Right ventricle myocardium inferior (tissue), 1 donor: ENCODE measurements at regions not wholly inside any gene's neighbourhood (a gene's known extent, or its start where the extent isn't known, plus 50 kb on each side); places are given as distances from the start of the nearest gene placed in this dataset.

Experiments used
- ATAC-seq: fragments of 200-7000 bp; cut with Tn5 transposase; one replicate; pipeline ENCODE4 v1.9.1; 2020; ENCODE audit warnings: mild to moderate bottlenecking, moderate library complexity
- DNase-seq: peaks from one replicate; pipeline ENCODE4 v3.0.0; 2021; ENCODE audit errors: missing footprints
- intact Hi-C: fragments of 100-400 bp; cut with DNase I; formaldehyde crosslinking; loops from one replicate; pipeline ENCODE4 v1.11.0; 2022
- donor health status: DM: no; HTN: yes; CAD: no; lungs with severe emphysema.

DNA sequence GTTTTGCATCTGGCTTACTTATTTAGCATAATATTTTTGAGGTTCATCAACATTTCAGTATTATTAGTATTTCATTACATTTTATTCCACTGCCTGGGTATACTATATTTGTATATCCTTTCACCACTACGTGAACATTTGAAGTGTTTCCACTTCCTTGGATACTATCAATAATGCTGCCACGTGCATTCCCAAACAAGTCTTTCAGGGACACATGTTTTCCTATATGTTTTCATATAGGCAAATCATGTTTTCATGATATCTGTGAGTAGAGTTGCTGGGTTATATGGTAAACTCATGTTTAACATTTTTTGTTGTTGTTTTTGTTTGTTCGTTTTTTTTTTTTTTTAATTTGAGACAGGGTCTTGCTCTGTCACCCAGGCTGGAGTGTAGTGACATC lies 380.1 kb downstream of the OMA1 start:
- DNase-seq, result no peak
- intact Hi-C loops, result no loop called here
- no peak for ATAC-seq

DNA sequence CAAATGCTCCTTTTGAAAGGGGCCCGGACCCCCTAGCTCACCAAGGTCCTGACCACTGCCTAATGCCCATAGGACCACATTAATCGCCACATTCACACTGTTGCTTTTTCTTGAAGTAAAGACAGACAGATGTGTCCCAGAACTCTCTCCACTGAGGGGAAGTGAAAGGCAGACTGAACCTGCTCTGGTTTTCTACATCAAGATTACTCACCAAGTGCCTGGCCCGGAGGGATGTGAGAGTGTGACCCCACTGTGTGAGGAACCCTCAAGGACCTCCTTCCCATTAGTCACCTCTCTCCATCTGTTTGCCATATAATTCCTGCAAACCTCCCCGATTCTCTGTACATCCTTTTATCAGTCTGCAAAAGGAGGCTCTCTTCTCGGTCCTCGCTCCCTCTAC lies 381.5 kb downstream of the OMA1 start:
- ATAC-seq (no peak), DNase-seq (no peak)
- intact Hi-C loops, result no loop called here

GRCh38 chr1:58162952-58163550 lies 383.5 kb downstream of the OMA1 start:
- ATAC-seq (peak; percentile 84), DNase-seq (peak; percentile 60)
- intact Hi-C loops, result no loop called here

DNA sequence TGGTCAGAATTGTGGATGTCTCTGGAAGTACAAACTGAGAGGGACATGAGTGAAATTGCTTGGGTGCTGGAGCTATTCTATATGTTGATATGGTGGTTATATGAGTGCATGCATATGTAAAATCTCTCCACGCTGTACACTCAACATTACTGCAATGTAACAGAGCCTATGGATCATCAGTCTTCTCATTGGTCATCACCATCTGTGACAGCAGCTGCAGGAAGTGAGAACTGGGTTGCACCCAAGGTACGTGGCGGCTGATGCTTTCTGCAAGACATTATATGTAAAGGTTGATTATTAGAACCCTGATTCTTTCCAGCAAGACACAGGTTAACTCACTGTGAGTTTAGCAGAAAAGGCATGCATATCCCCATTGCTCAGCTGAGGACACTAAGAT lies 387.1 kb downstream of the OMA1 start:
- intact Hi-C loops, result loop anchor here (10.0 kb wide), 2 partner anchors 435 to 1325 kb away; no protein-coding TSS in a partner anchor
- ATAC-seq (no peak), DNase-seq (no peak)

GRCh38 chr1:58158506-58159433 lies 387.8 kb downstream of the OMA1 start:
- ATAC-seq, result no peak
- no peak for DNase-seq
- intact Hi-C loops, result loop anchor here (10.0 kb wide), 2 partner anchors 434 to 1324 kb away; no protein-coding TSS in a partner anchor

DNA sequence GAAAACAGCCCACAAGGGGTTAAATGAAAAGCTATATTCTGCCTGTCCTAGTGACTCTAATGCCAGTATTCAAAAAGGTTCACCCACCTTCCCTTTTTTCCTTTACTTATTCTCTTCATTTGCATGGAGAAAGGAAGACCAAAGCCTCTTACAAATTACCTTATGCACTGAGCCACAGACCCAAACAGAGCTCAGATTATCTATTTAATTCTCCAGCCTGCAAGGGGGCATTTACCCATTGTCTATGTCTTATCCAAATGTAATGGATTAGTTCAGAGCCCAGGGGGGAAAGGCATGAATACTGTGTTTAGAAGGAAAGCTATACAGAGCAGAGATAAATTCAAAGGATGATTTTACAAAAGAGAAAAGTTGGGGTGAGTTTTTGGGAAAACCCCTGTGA lies 388.5 kb downstream of the OMA1 start:
- intact Hi-C loops, result loop anchor here (10.0 kb wide), 2 partner anchors 433 to 1323 kb away; no protein-coding TSS in a partner anchor
- ATAC-seq (no peak), DNase-seq (no peak)

DNA sequence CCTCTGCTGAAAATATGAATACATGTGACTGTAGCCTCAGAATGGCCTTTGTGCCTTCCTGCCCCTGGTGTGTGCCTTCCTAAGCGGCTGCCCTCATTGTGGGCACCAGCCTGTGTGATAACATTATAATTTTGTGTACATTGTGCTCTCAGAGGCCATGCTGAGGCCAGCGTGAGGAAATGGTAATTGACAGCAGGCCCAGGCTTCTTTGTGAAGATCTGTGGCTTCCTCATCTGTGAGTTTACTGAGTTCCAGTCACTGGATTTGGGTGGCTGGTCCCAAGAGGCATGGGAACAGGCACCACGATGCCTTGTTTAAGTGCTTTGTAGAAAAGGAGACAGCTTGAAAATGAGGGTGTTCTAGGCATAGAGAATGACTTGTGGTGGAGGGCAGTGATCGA lies 389.3 kb downstream of the OMA1 start:
- intact Hi-C loops, result loop anchor here (10.0 kb wide), 2 partner anchors 432 to 1322 kb away; no protein-coding TSS in a partner anchor
- ATAC-seq, result no peak
- no peak for DNase-seq

GRCh38 chr1:58156831-58157230 lies 389.7 kb downstream of the OMA1 start:
- intact Hi-C loops, result loop anchor here (10.0 kb wide), 2 partner anchors 432 to 1322 kb away; no protein-coding TSS in a partner anchor
- DNase-seq, result no peak
- no peak for ATAC-seq

- intact Hi-C loops, result loop anchor here (10.0 kb wide), 2 partner anchors 431 to 1321 kb away; no protein-coding TSS in a partner anchor
- ATAC-seq, result no peak
- DNase-seq, result no peak
Measured at GRCh38 chr1:58156124-58156468, 390.4 kb downstream of the OMA1 start.

DNA sequence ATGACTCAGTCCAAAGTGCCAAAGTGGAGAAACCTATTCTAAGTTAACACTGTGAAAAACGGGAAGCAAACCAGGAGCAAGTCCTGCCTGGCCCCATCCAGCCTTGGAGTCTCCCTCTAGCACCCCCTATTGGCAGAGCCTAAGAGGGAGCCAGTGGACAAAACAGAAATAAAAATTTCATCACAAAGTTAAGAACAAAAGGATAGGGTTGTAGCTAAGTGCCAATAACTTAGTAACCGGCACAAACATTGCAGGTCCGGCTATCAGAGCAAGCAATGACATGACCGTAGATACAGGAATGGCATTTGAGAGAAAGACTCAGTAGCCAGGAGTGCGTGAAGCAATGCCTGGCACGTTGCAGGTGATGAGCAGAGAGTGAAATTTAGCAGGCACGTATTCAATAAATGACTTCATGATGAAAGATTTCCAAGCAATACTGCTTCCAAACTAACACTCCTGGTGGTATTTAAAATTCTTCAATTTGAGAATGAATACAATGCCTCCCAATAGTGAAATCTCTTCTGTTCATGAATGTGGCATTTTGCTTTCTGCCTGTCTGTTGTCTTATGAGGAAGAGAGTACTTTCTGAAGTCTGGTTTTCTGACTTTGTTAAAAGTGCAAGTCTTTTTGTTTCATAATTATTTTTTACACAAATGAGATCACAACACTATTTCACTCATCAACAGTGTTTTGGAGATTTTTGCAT lies 391.0 kb downstream of the OMA1 start:
- intact Hi-C loops, result loop anchor here (10.0 kb wide), 2 partner anchors 431 to 1321 kb away; no protein-coding TSS in a partner anchor
- peak; percentile 89 for ATAC-seq
- peak; percentile 63 for DNase-seq

DNA sequence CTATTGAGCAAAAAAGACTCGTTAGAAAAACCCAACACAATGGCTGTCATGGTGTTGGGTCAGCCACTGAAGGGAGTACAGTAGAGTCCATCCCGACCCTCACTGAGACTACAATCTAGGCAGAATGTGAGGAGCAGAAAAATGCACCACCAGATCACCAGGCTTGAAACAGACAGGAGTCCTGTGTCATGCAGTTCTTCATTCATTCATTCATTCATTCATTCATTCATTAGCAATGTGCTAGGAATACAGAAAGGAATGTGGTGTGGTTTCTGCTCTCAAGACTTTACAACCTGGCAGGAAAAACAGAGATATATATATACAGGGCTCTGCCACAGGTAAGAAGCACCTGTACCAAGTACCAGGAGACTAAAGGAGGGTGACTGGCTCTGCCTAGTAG lies 392.3 kb downstream of the OMA1 start:
- ATAC-seq, result no peak
- no peak for DNase-seq
- intact Hi-C loops, result loop anchor here (10.0 kb wide), 2 partner anchors 429 to 1319 kb away; no protein-coding TSS in a partner anchor

DNA sequence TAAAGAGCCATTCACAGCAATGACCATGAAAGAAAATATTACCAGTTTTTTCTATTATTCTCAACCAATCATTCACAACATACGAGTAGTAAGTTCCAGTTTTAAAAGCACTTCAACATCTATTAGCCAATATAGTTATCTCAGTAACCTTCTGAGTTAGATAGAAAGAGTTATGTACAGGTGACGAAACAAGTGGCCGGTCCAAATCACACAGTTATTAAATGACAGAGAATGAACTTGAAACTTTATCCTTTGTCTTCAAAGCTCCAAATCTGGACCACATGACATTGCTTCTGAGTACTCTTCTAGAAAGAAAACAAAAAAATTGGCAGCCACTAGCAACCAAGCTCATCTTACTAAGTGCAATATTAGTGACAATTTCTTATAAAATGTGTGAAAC lies 393.8 kb downstream of the OMA1 start:
- ATAC-seq, result no peak
- intact Hi-C loops, result loop anchor here (10.0 kb wide), 2 partner anchors 428 to 1318 kb away; no protein-coding TSS in a partner anchor
- no peak for DNase-seq

GRCh38 chr1:58149271-58149812 lies 397.2 kb downstream of the OMA1 start:
- intact Hi-C loops, result no loop called here

DNA sequence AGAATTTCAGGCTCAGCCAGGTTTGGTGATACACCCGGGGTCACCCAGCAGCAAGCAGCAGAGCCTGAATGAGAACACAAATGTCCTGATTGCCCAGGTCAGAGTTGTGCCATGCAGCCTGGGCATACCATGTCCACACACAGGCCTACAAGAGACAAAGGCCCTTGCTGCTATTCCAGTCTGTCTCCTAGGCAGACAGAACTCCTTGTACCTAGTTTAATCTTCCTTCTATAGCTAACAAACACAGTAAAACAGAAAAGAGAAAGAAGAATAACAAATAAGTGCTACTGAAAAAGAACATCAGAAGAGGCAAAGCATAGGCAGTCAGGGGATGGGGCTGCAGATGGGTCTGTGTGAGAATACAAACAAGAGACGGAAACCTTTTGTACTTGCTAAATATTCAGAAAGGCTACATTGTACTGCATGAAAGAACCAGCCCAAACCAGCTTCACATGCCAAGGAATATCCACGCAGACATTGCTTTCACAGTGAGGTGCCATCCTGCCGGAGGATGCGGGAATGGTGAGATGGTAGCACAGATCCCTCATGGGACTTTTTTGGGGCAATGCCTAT lies 401.7 kb downstream of the OMA1 start:
- ATAC-seq, result no peak
- no peak for DNase-seq
- intact Hi-C loops, result no loop called here

More at GRCh38 chr1:58149271-58149812, 397.2 kb downstream of the OMA1 start:
- ATAC-seq (no peak), DNase-seq (no peak)

DNA sequence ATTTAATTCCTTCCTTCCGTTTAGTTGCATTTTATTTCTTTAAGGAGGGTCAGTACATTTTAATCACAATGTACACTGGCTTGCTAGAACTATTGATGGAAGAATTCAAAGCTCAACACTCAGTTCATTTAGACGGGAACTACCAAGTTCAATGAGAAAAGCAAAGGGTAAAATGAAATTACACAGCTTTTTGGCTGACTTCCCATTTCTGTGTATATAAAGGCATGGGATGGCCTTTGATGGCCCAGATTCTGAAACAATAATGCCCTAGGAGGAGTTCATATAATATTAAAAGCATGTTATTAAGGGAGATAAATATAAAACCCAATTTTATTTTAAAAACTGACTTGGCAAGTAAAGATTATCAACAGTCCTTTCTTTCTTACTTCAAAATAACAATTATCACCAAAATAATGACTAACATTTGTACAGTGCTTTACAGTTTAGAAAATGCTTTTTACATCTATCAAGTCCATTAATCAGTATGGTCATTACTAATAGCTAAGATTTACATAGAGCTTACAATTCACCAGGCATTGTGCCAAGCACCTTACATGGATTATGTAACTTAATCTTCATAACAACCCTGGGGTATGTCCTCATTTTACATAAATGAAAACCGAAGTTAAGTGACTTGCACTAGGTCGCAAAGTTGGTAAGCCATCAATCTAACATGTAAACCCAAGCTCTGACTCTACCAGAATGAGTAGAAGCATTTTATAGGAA lies 402.4 kb downstream of the OMA1 start:
- no peak for ATAC-seq
- DNase-seq, result no peak
- intact Hi-C loops, result no loop called here

- DNase-seq (no peak), ATAC-seq (no peak)
- intact Hi-C loops, result no loop called here
Measured at GRCh38 chr1:58136387-58136786, 410.1 kb downstream of the OMA1 start.

GRCh38 chr1:58135821-58136321 lies 410.7 kb downstream of the OMA1 start:
- no peak for ATAC-seq
- DNase-seq, result no peak
- intact Hi-C loops, result no loop called here

- intact Hi-C loops, result no loop called here
- DNase-seq (no peak), ATAC-seq (no peak)
Measured at GRCh38 chr1:58133562-58133961, 413.0 kb downstream of the OMA1 start.
